ENCODE measurements at regions not wholly inside any gene's neighbourhood (a gene's known extent, or its start where the extent isn't known, plus 50 kb on each side); places are given as distances from the start of the nearest gene placed in this dataset.

GRCh38 chr2:121074293-121074932, 210.6 kb downstream of the TFCP2L1 start:
- peak; percentile 61 for DNase-seq (ENCODE audit: low read depth)

GRCh38 chr2:121075006-121075551, 209.9 kb downstream of the TFCP2L1 start:
- DNase-seq (ENCODE audit: low read depth), result peak; percentile 96

GRCh38 chr2:121075641-121076497, 209.1 kb downstream of the TFCP2L1 start:
- DNase-seq (ENCODE audit: low read depth), result peak; percentile 26

- no peak for DNase-seq (ENCODE audit: low read depth)
Observed at GRCh38 chr2:121076498-121076820, 208.5 kb downstream of the TFCP2L1 start.

- DNase-seq (ENCODE audit: low read depth), result peak; percentile 53
Observed at GRCh38 chr2:121076885-121077549, 208.0 kb downstream of the TFCP2L1 start.

- DNase-seq (ENCODE audit: low read depth), result no peak
Observed at GRCh38 chr2:121078899-121079298, 206.1 kb downstream of the TFCP2L1 start.

- peak; percentile 50 for DNase-seq (ENCODE audit: low read depth)
Observed at GRCh38 chr2:121080013-121080772, 204.8 kb downstream of the TFCP2L1 start.

GRCh38 chr2:121081701-121082100, 203.3 kb downstream of the TFCP2L1 start:
- DNase-seq (ENCODE audit: low read depth), result peak; percentile 51

GRCh38 chr2:121082191-121082590, 202.8 kb downstream of the TFCP2L1 start:
- no peak for DNase-seq (ENCODE audit: low read depth)

- peak; percentile 57 for DNase-seq (ENCODE audit: low read depth)
Observed at GRCh38 chr2:121084130-121084680, 200.8 kb downstream of the TFCP2L1 start.

- no peak for DNase-seq (ENCODE audit: low read depth)
Observed at GRCh38 chr2:121085801-121086200, 199.2 kb downstream of the TFCP2L1 start.

GRCh38 chr2:121086450-121086849, 198.6 kb downstream of the TFCP2L1 start:
- DNase-seq (ENCODE audit: low read depth), result no peak

- no peak for DNase-seq (ENCODE audit: low read depth)
Observed at GRCh38 chr2:121087117-121087516, 197.9 kb downstream of the TFCP2L1 start.

GRCh38 chr2:121088251-121089165, 196.5 kb downstream of the TFCP2L1 start:
- no peak for DNase-seq (ENCODE audit: low read depth)

- no peak for DNase-seq (ENCODE audit: low read depth)
Observed at GRCh38 chr2:121089166-121089510, 195.9 kb downstream of the TFCP2L1 start.

GRCh38 chr2:121090088-121090715, 194.8 kb downstream of the TFCP2L1 start:
- DNase-seq (ENCODE audit: low read depth), result no peak

- DNase-seq (ENCODE audit: low read depth), result no peak
Observed at GRCh38 chr2:121092095-121092494, 192.9 kb downstream of the TFCP2L1 start.

- no peak for DNase-seq (ENCODE audit: low read depth)
Observed at GRCh38 chr2:121093692-121094091, 191.3 kb downstream of the TFCP2L1 start.

- no peak for DNase-seq (ENCODE audit: low read depth)
Observed at GRCh38 chr2:121094101-121094500, 190.9 kb downstream of the TFCP2L1 start.

GRCh38 chr2:121094845-121095244, 190.2 kb downstream of the TFCP2L1 start:
- DNase-seq (ENCODE audit: low read depth), result no peak
